Fibroblast of mammary gland (primary cell): ENCODE measurements at regions not wholly inside any gene's neighbourhood (a gene's known extent, or its start where the extent isn't known, plus 50 kb on each side); places are given as distances from the start of the nearest gene placed in this dataset.

Source experiments
- DNase-seq: peaks from one replicate; pipeline ENCODE4 v3.0.0-alpha.2; 2010; ENCODE audit warnings: low read depth
- H3K4me3 ChIP-seq: 2 replicates; pipeline ENCODE4 v1.5.1; 2011; ENCODE audit warnings: low read depth, mild to moderate bottlenecking, low read length, moderate library complexity; ENCODE audit not compliant: control insufficient read depth
- TF ChIP-seq, protein P1 (sequence below): conservative IDR thresholded peaks from 2 replicates; pipeline ENCODE4 v1.5.1; 2011; ENCODE audit warnings: low read depth, low read length, inconsistent platforms; ENCODE audit not compliant: control insufficient read depth, insufficient read depth

DNA sequence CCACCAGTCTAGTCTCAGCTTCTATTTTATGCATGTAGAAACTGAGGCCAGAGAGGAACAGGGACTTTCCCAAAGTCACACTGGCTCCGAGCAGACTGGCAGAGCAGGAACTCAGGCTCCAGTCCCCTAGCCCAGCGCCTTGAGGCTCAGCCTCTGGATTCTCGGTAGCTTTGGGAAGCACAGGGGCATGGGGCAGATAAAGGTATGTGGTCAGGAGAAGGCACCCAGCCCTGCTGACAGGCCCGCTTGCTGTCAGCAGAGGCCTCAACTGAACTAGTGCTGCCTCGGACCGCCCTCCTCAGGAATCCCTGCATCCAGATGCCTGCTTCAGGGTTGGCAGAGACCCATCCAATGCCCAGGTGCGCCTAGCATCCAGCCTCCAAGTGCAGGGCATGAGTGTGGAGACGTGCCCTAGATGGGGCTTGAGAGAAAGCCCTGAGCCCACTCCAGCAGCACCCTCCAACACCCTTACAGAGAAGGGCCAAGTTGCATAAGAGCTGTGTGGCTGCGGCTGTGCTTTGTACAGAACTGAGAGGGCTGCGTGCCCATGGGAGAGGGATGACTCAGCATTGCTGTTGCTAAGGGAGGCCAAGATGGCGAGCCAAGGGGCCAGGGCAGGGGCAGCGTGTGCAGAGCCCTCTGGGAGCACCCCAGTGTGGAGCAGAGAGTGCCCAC, 168.6 kb downstream of the MACROH2A1 start:
- TF ChIP-seq, protein P1, sequence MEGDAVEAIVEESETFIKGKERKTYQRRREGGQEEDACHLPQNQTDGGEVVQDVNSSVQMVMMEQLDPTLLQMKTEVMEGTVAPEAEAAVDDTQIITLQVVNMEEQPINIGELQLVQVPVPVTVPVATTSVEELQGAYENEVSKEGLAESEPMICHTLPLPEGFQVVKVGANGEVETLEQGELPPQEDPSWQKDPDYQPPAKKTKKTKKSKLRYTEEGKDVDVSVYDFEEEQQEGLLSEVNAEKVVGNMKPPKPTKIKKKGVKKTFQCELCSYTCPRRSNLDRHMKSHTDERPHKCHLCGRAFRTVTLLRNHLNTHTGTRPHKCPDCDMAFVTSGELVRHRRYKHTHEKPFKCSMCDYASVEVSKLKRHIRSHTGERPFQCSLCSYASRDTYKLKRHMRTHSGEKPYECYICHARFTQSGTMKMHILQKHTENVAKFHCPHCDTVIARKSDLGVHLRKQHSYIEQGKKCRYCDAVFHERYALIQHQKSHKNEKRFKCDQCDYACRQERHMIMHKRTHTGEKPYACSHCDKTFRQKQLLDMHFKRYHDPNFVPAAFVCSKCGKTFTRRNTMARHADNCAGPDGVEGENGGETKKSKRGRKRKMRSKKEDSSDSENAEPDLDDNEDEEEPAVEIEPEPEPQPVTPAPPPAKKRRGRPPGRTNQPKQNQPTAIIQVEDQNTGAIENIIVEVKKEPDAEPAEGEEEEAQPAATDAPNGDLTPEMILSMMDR, result no peak
- H3K4me3 ChIP-seq, result no peak overlapping the region
- DNase-seq, result peak; percentile 84

DNA sequence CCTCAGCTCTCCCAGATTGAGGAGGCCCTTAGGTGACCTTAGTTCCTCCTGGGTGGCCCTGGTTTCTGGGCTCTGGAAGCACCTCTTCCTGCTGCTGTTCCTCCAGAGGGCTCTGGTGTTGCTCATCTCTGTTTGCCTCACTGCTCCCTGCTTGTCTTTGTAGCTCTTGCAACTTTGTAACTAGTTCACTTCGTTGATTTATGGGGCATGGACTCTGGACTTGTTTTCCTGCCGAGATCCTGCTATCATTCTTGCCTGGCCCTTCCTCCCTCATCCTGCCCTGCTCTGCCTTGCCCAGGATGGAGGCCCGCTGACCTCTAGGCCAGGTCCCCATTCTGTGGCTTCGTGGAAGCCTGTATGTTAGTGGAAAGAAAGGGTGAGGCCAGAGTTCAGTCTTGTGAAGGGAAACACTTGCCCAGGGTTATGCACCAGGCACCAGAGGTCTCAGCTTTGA, 169.3 kb downstream of the MACROH2A1 start:
- TF ChIP-seq, protein P1, result no peak
- DNase-seq, result no peak
- no peak overlapping the region for H3K4me3 ChIP-seq

DNA sequence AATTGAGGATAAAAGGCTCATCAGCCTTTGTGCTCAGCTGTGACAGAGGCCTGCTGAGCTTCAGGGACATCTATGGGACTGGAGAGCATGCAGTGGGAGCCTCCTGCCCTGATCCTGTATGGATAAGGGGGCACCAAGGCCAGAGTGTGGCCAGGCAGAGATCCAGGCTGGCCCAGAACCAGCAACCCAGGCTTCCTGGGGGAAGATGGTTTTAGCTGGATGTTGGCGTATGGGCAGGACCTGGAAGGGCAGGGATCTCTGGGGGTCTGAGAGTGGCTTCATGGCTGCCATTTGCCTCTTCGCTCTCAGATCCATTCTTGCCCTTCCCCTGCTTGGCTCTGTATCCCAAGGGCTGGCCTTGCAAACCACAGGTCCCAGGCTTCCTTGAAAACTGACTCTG, 169.9 kb downstream of the MACROH2A1 start:
- TF ChIP-seq, protein P1, result no peak
- no peak for DNase-seq
- H3K4me3 ChIP-seq, result no peak overlapping the region

DNA sequence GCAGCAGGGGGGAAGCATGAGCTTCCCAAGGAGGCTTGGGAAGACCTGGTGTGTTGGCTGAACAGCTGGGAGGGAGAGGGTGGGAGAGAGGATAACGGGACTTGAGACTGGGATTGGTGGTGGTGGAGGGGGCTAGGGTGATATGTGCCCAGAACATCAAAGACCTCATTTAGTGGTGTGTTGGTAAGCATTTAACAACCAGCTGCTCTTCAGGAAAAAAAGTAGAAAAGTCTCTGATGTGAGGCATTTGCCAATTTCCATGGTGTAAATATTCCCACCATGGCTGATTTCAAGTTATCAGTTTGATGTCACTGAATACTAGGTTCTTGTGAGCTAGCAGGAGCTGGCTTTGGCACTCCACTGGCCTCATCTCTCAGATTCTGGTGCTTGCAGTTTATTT, 170.8 kb downstream of the MACROH2A1 start:
- TF ChIP-seq, protein P1, result no peak

DNA sequence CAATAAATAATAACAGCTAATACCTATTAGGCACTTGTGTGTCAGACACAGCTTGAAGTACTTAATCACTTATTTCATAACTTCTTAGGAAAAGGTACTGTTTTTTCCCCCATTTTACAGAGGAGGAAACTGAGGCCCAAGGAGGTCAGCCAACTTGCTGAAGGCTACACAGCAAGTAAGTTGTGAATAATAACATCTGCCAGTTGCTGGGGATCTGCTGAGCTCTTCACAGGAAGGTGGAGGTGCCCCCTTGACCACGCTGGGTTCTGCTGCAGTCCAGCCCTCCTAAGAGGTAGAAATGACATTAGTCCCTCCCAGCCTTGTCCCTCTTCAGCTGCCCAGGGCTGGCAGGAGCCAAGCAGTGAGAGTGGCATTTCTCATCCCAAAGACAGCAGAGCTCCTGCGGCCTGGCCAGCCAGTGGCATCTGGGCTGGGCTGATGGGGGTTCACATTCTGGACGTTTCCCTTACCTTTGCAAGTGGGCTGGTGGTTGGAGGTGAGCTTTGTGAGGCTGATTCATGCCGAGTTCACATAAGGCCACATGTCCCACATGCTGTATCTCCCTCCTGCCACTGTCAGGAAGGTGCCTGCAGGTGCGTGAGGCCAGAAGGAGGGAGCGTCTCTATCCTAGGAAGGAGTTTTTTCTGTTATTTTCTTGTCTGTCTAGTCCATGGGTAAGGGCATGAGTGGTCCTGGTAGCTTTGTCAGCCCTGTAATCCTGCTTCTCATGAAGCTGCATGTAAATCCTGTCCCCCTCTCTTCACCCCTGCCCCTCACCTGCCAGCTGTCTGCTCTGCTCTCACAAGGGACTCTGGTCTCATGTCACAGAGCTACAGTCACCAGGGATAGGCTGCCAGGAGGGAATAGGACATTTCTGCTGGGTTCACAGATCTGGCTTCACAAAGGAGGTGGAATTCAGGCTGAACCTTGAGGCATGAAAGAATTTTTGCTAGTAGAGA, 171.7 kb downstream of the MACROH2A1 start:
- TF ChIP-seq, protein P1, result no peak
- DNase-seq, result no peak
- no peak overlapping the region for H3K4me3 ChIP-seq

More for the DNA sequence above, 170.8 kb downstream of the MACROH2A1 start:
- DNase-seq, result no peak
- H3K4me3 ChIP-seq, result no peak overlapping the region

DNA sequence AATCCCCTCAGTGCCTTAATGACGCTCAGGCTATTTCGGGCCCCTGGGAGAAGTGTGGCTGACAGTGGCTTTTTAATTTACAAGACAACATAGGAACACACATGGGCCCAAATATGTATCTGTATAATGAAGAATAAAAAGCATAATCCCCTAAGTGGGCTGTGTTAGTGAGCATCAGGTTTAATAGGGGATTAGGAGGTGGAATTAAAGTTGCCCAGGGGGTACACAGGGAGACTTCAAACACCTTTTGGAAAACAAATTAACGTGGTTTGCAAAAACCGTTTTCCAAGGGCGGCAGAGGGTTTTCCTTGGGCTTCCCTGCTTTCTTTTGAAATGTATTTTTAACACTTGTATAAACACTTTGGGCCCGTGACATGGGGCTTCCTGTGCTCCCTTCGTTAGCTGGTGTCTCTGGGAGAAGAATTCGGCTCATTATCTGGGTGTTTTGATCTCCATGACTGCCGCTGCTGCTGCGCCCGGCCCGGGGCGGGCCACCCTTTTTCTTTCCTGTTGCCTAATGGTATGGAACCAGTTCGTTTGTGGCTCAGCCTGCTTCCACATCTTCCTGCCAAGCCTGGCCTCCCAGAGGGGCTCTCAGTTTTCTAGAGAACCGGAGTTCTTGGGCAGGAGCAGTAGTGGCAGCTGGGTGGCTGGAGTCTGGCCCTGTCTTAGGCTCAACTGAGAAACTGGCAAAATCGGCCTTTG, 173.0 kb downstream of the MACROH2A1 start:
- H3K4me3 ChIP-seq, result no peak overlapping the region
- DNase-seq, result no peak
- TF ChIP-seq, protein P1, result no peak
